Adrenal gland (tissue), 5 donors: ENCODE measurements at regions not wholly inside any gene's neighbourhood (a gene's known extent, or its start where the extent isn't known, plus 50 kb on each side); places are given as distances from the start of the nearest gene placed in this dataset.

ENCODE experiments used
- CTCF ChIP-seq, 6 experiments: fragments of 450-650 bp in 4 of 6; fragments of 200-600 bp in 2 of 6; sonication (generic) in 1 of 6; IDR thresholded peaks; 1 replicate in 5 of 6; 2 replicates in 1 of 6; pipeline versions ENCODE4 v1.5.1 to v1.8.0; 2016 to 2021; ENCODE audit warnings: antibody characterized with exemption in 6 of 6, mild to moderate bottlenecking in 2 of 6, moderate library complexity in 1 of 6
- POLR2A ChIP-seq, 2 donors: fragments of 450-650 bp; IDR thresholded peaks; one replicate each; pipeline ENCODE4 v1.6.1; 2017; ENCODE audit warnings: antibody characterized with exemption in 2 of 2, mild to moderate bottlenecking in 2 of 2, moderate library complexity in 1 of 2
- donor health status: DM: no; HTN: no; CAD: no.

DNA sequence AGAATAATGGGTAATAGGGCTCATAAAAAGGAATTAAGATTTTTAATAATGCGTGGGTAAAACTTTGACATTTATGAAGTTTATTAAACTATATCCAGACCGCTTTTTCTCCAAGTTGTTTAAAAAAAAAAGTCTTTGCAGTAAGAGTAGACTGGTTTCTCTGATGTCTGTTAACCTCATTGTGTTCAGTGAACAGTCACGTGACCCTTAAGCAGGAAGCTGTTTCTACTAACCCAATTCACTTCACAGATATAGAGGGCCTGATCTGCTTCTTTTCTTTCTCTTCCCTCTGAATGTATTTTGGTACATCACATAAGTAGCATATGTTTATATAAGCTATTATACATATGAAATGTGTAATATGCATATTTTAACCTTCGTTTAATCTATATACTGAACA lies 1011.3 kb upstream of the CELF4 start:
- TF ChIP-seq POLR2A (IDR thresholded peaks at IDR 0.05) (no peak), CTCF (IDR thresholded peaks at IDR 0.05) (no peak)
